GM12878 (cell line): ENCODE measurements at regions not wholly inside any gene's neighbourhood (a gene's known extent, or its start where the extent isn't known, plus 50 kb on each side); places are given as distances from the start of the nearest gene placed in this dataset.

ENCODE experiments used
- ATAC-seq: fragments of 200-7000 bp; cut with Tn5 transposase; 3 replicates; pipeline ENCODE4 v1.9.1; 2020; ENCODE audit warnings: mild to moderate bottlenecking, moderate library complexity
- BruUV-seq: library from RNA; stranded (reverse); fragments of 400-500 nt; replicated peaks from 2 replicates; lab custom pipeline; 2021; lab: Mats Ljungman, UMichigan
- CTCF ChIA-PET: fragments of 300-600 bp; sonication (Branson Sonifier 250); formaldehyde crosslinking; extraction: SDS; loops from one replicate; lab custom pipeline; 2021; ENCODE audit warnings: inconsistent platforms; lab: Yijun Ruan, JAX
- POLR2A ChIA-PET: fragments of 350-600 bp; formaldehyde crosslinking; extraction: SDS; loops from one replicate; lab custom pipeline; 2021; ENCODE audit warnings: inconsistent platforms; lab: Charles Lee
- RAD21 ChIA-PET: fragments of 300-600 bp; sonication (Branson Sonifier 250); formaldehyde crosslinking; loops from one replicate; lab custom pipeline; 2023; ENCODE audit warnings: antibody characterized with exemption; ENCODE audit not compliant: unreplicated experiment; lab: Charles Lee
- SMC1A ChIA-PET: fragments of 300-600 bp; sonication (Branson Sonifier 250); formaldehyde crosslinking; loops from one replicate; lab custom pipeline; 2023; ENCODE audit not compliant: unreplicated experiment, uncharacterized antibody; lab: Charles Lee
- DNase-seq: peaks from one replicate; pipeline ENCODE4 v3.0.0-alpha.2; 2011; ENCODE audit warnings: low read depth, low spot score
- FAIRE-seq: peaks from 3 replicates; lab custom pipeline; 2011; peaks lifted over from hg19 to GRCh38; lab: Jason Lieb, UNC
- H2AFZ ChIP-seq: 2 replicates; pipeline ENCODE4 v1.6.0; 2011; ENCODE audit warnings: low read depth, low read length, control low read depth; ENCODE audit not compliant: control insufficient read depth
- H3K27ac ChIP-seq: 2 replicates; pipeline ENCODE4 v1.5.1; 2011; ENCODE audit warnings: control low read depth; ENCODE audit not compliant: control insufficient read depth, insufficient read depth
- H3K27me3 ChIP-seq, 2 experiments: replicated peaks in 1 of 2; 2 replicates each; pipeline versions ENCODE4 v1.6.0 to v1.6.1; 2011; ENCODE audit warnings: low read length in 1 of 2; ENCODE audit not compliant: control insufficient read depth in 2 of 2, insufficient read depth in 2 of 2
- H3K36me3 ChIP-seq, 2 experiments: 2 replicates each; pipeline ENCODE4 v1.5.1; 2011; ENCODE audit warnings: low read length in 1 of 2; ENCODE audit not compliant: control insufficient read depth in 2 of 2, insufficient read depth in 2 of 2
- H3K4me1 ChIP-seq: 2 replicates; pipeline ENCODE4 v1.6.1; 2011; ENCODE audit warnings: mild to moderate bottlenecking, low read length, moderate library complexity, mixed read lengths; ENCODE audit not compliant: control insufficient read depth, insufficient read depth
- H3K4me2 ChIP-seq: 2 replicates; pipeline ENCODE4 v1.6.0; 2011; ENCODE audit warnings: control low read depth; ENCODE audit not compliant: control insufficient read depth, insufficient read depth
- H3K4me3 ChIP-seq: fragments of 200-600 bp; sonication (generic); 2 replicates; pipeline ENCODE4 v1.5.1; 2016
- H3K79me2 ChIP-seq: 2 replicates; pipeline ENCODE4 v1.6.0; 2011; ENCODE audit warnings: low read length; ENCODE audit not compliant: control insufficient read depth, insufficient read depth
- H3K9ac ChIP-seq: 2 replicates; pipeline ENCODE4 v1.8.0; 2011; ENCODE audit warnings: low read length, control low read depth, mixed read lengths; ENCODE audit not compliant: control insufficient read depth, insufficient read depth
- H3K9me3 ChIP-seq: replicated peaks from 3 replicates; pipeline ENCODE4 v1.5.1; 2011; ENCODE audit warnings: mild to moderate bottlenecking, low read length; ENCODE audit not compliant: control insufficient read depth, insufficient read depth
- H4K20me1 ChIP-seq: 2 replicates; pipeline ENCODE4 v1.6.0; 2011; ENCODE audit not compliant: control insufficient read depth, insufficient read depth
- CEBPZ ChIP-seq: fragments of 150-350 bp; IDR thresholded peaks from 2 replicates; pipeline ENCODE4 v1.6.1; 2016; ENCODE audit warnings: low read depth, low read length
- CHD1 ChIP-seq: IDR thresholded peaks from 2 replicates; pipeline ENCODE4 v1.6.1; 2012; ENCODE audit warnings: low read depth, low read length, improper control_type of control experiment
- EP300 ChIP-seq, 2 experiments: fragments of 150-350 bp in 1 of 2; IDR thresholded peaks; 2 replicates each; pipeline ENCODE4 v1.6.1; 2011 to 2012; ENCODE audit warnings: low read depth in 2 of 2, low read length in 2 of 2, borderline replicate concordance in 1 of 2, improper control_type of control experiment in 1 of 2, inconsistent platforms in 1 of 2; ENCODE audit not compliant: control insufficient read depth in 1 of 2
- HDGF ChIP-seq: fragments of 450-650 bp; IDR thresholded peaks from 2 replicates; pipeline ENCODE4 v1.6.1; 2016; ENCODE audit warnings: antibody characterized with exemption
- JUNB ChIP-seq: IDR thresholded peaks from 2 replicates; pipeline ENCODE4 v1.6.1; 2016; ENCODE audit warnings: antibody characterized with exemption, mild to moderate bottlenecking
- KAT2A ChIP-seq: conservative IDR thresholded peaks from 2 replicates; pipeline ENCODE4 v1.6.1; 2011; ENCODE audit warnings: low read depth, low read length; ENCODE audit not compliant: control insufficient read depth
- NFXL1 ChIP-seq: fragments of 450-650 bp; IDR thresholded peaks from 2 replicates; pipeline ENCODE4 v1.6.1; 2017; ENCODE audit warnings: antibody characterized with exemption, mild to moderate bottlenecking, borderline replicate concordance
- NFYA ChIP-seq: IDR thresholded peaks from 2 replicates; pipeline ENCODE4 v1.6.1; 2011; ENCODE audit warnings: low read depth, mild to moderate bottlenecking, low read length, improper control_type of control experiment, borderline replicate concordance
- NR2F1 ChIP-seq: fragments of 450-650 bp; conservative IDR thresholded peaks from 2 replicates; pipeline ENCODE4 v1.6.1; 2017; ENCODE audit warnings: mild to moderate bottlenecking
- PML ChIP-seq: IDR thresholded peaks from 2 replicates; pipeline ENCODE4 v1.6.1; 2012; ENCODE audit warnings: low read length, inconsistent platforms
- RCOR1 ChIP-seq: conservative IDR thresholded peaks from 2 replicates; pipeline ENCODE4 v1.6.1; 2012; ENCODE audit warnings: low read depth, low read length, improper control_type of control experiment
- REST ChIP-seq: IDR thresholded peaks from 2 replicates; pipeline ENCODE4 v1.6.1; 2012; ENCODE audit warnings: mild to moderate bottlenecking, low read depth, low read length
- RUNX3 ChIP-seq: IDR thresholded peaks from 2 replicates; pipeline ENCODE4 v1.6.1; 2012; ENCODE audit warnings: low read length, inconsistent platforms
- SUZ12 ChIP-seq: fragments of 200-600 bp; sonication (generic); IDR thresholded peaks from one replicate; pipeline ENCODE4 v1.6.1; 2018; ENCODE audit warnings: antibody characterized with exemption, mild to moderate bottlenecking; ENCODE audit not compliant: unreplicated experiment
- ZNF217 ChIP-seq: fragments of 450-650 bp; IDR thresholded peaks from 2 replicates; pipeline ENCODE4 v1.6.1; 2017; ENCODE audit warnings: antibody characterized with exemption, mild to moderate bottlenecking
- ZZZ3 ChIP-seq: IDR thresholded peaks from 2 replicates; pipeline ENCODE4 v1.6.1; 2011; ENCODE audit warnings: low read depth; ENCODE audit not compliant: control insufficient read depth, insufficient read length
- WGBS: methylation state at CpG from one replicate; pipeline ENCODE4 v1.1.6; 2016; ENCODE audit warnings: low lambda C conversion rate; ENCODE audit not compliant: insufficient replicate concordance, insufficient coverage; ENCODE audit errors: missing lambda C conversion rate; 5-methylcytosine and 5-hydroxymethylcytosine counted together
- in situ Hi-C: fragments of 300-500 bp; cut with MboI; formaldehyde crosslinking; loops from 9 replicates; pipeline ENCODE4 v1.14.3; 2018; ENCODE audit warnings: mixed read lengths
- intact Hi-C: fragments of 100-400 bp; cut with micrococcal nuclease; formaldehyde crosslinking; loops from one replicate; pipeline ENCODE4 v1.14.2; 2022; ENCODE audit not compliant: unreplicated experiment

- Histone ChIP-seq H3K4me3 (no peak overlapping the region), H3K4me1 (no peaks in the 10 kb centered on the region), H2AFZ (no peak overlapping the region), H3K36me3 (no peaks in the 10 kb centered on the region), H4K20me1 (no peaks in the 10 kb centered on the region), H3K27ac (no peak overlapping the region), H3K79me2 (no peaks in the 10 kb centered on the region), H3K9me3 (no peaks in the 10 kb centered on the region), H3K9ac (no peak overlapping the region), H3K27me3 (no peaks in the 10 kb centered on the region), H3K4me2 (no peak overlapping the region)
- in situ Hi-C loops: no loop called here
- CTCF ChIA-PET: no interaction called here
- SMC1A ChIA-PET: no interaction called here
- POLR2A ChIA-PET: no interaction called here
- ATAC-seq: no peak
- no peak for DNase-seq
- no TSS peak for BruUV-seq
- WGBS: 0% methylated on average over 1 of the region's 1 CpG
- TF ChIP-seq NR2F1 (no peak), NFXL1 (no peak), JUNB (no peak), CEBPZ (no peak), KAT2A (no peak), ZZZ3 (no peak), SUZ12 (no peak), REST (no peak), PML (no peak), HDGF (no peak), RUNX3 (no peak), CHD1 (no peak), RCOR1 (no peak), EP300 (IDR thresholded peaks at IDR 0.05; ENCODE audit: borderline replicate concordance in 1 of 2, control insufficient read depth in 1 of 2, low read depth in 2 of 2, low read length in 2 of 2) (no peak), NFYA (no peak), ZNF217 (no peak)
- RAD21 ChIA-PET: no interaction called here
- FAIRE-seq: no peak
- intact Hi-C loops: no loop called here
These were observed 578.5 kb upstream of the MKI67 start for GRCh38 chr10:128704716-128705115.
